Endothelial cell (in vitro differentiated cells): ENCODE measurements at regions not wholly inside any gene's neighbourhood (a gene's known extent, or its start where the extent isn't known, plus 50 kb on each side); places are given as distances from the start of the nearest gene placed in this dataset.
A peak's percentile ranks its signal among the peaks of the same experiment; 100 is the strongest.

Source experiments
- DNase-seq: peaks from one replicate; pipeline ENCODE4 v3.0.0; 2021; ENCODE audit warnings: low spot score
- H3K27ac Mint-ChIP-seq: one replicate; pipeline ENCODE4 v1.8.0; 2021; ENCODE audit warnings: mixed read lengths, inconsistent platforms; ENCODE audit not compliant: unreplicated experiment
- H3K27me3 Mint-ChIP-seq: one replicate; pipeline ENCODE4 v1.8.0; 2021; ENCODE audit warnings: mild to moderate bottlenecking, moderate library complexity, mixed read lengths, inconsistent platforms; ENCODE audit not compliant: unreplicated experiment
- H3K36me3 Mint-ChIP-seq: one replicate; pipeline ENCODE4 v1.8.0; 2021; ENCODE audit warnings: mild to moderate bottlenecking, low read depth, mixed read lengths, inconsistent platforms; ENCODE audit not compliant: unreplicated experiment
- H3K4me1 Mint-ChIP-seq: one replicate; pipeline ENCODE4 v1.8.0; 2021; ENCODE audit warnings: mild to moderate bottlenecking, mixed read lengths, inconsistent platforms; ENCODE audit not compliant: unreplicated experiment
- H3K4me3 Mint-ChIP-seq: one replicate; pipeline ENCODE4 v1.8.0; 2021; ENCODE audit warnings: mild to moderate bottlenecking, mixed read lengths, inconsistent platforms; ENCODE audit not compliant: unreplicated experiment
- H3K9me3 Mint-ChIP-seq: one replicate; pipeline ENCODE4 v1.8.0; 2021; ENCODE audit warnings: mixed read lengths, inconsistent platforms; ENCODE audit not compliant: unreplicated experiment
- TF ChIP-seq, protein P1 (sequence below): fragments of 200-600 bp; sonication (generic); IDR thresholded peaks from one replicate; pipeline ENCODE4 v1.5.0; 2021; ENCODE audit warnings: antibody characterized with exemption; ENCODE audit not compliant: unreplicated experiment

GRCh38 chr3:153003441-153003840 is 158.6 kb upstream of the RAP2B start:
- TF ChIP-seq, protein P1, sequence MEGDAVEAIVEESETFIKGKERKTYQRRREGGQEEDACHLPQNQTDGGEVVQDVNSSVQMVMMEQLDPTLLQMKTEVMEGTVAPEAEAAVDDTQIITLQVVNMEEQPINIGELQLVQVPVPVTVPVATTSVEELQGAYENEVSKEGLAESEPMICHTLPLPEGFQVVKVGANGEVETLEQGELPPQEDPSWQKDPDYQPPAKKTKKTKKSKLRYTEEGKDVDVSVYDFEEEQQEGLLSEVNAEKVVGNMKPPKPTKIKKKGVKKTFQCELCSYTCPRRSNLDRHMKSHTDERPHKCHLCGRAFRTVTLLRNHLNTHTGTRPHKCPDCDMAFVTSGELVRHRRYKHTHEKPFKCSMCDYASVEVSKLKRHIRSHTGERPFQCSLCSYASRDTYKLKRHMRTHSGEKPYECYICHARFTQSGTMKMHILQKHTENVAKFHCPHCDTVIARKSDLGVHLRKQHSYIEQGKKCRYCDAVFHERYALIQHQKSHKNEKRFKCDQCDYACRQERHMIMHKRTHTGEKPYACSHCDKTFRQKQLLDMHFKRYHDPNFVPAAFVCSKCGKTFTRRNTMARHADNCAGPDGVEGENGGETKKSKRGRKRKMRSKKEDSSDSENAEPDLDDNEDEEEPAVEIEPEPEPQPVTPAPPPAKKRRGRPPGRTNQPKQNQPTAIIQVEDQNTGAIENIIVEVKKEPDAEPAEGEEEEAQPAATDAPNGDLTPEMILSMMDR = no peak
- H3K27me3 Mint-ChIP-seq = peaks cover 1% of the 10 kb centered on the region
- H3K36me3 Mint-ChIP-seq = no peaks in the 10 kb centered on the region
- no peak for DNase-seq
- H3K4me3 Mint-ChIP-seq = no peak overlapping the region
- H3K27ac Mint-ChIP-seq = no peak overlapping the region
- H3K4me1 Mint-ChIP-seq = peaks cover 2% of the 10 kb centered on the region
- H3K9me3 Mint-ChIP-seq = no peaks in the 10 kb centered on the region

DNA sequence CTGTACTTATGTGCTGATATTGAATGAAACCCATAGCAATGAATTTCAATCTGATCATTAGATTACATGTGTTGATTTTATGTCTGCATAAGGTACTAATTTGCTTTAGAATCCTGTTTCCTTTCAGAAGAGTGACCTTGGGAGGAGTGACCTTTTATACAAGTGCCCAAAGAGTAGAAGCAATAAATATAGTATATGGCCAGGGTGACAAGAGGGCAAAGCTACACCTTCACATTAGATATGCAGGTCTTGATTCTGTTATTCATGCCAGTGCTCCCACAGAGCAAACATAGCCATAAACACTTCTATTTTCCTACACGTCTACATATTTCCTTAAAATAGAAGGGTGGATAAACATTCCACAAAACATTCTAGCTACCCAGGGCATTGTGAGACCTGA is 158.2 kb upstream of the RAP2B start:
- peaks cover 1% of the 10 kb centered on the region for H3K27me3 Mint-ChIP-seq
- no peak for DNase-seq
- H3K9me3 Mint-ChIP-seq = no peaks in the 10 kb centered on the region
- TF ChIP-seq, protein P1 = no peak
- peaks cover 5% of the 10 kb centered on the region for H3K4me1 Mint-ChIP-seq
- no peak overlapping the region for H3K27ac Mint-ChIP-seq
- H3K36me3 Mint-ChIP-seq = no peaks in the 10 kb centered on the region
- H3K4me3 Mint-ChIP-seq = no peak overlapping the region

GRCh38 chr3:153008226-153008625 is 153.8 kb upstream of the RAP2B start:
- H3K27ac Mint-ChIP-seq = no peak overlapping the region
- no peak overlapping the region for H3K4me3 Mint-ChIP-seq
- no peaks in the 10 kb centered on the region for H3K36me3 Mint-ChIP-seq
- DNase-seq = no peak
- TF ChIP-seq, protein P1 = no peak
- H3K4me1 Mint-ChIP-seq = peaks cover 5% of the 10 kb centered on the region
- no peaks in the 10 kb centered on the region for H3K9me3 Mint-ChIP-seq
- H3K27me3 Mint-ChIP-seq = peaks cover 1% of the 10 kb centered on the region

DNA sequence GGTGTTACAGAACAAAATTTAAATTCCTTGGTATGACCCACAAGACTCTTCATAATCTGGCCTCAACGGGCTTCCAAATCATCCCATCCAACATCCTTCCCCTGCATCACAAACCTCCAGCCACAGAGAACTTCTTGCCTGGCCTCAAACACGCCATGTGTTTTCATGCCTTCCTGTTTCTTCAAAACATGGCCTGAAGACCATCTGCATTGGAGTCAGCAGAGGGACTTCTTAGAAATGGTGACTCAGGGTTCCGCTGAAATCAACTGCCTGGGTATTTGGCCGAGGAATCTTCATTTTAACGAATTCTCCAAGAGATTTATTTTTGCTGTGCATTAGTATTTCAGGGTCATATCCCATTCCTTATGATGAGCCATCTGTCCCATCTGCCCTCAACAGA is 138.1 kb upstream of the RAP2B start:
- no peaks in the 10 kb centered on the region for H3K36me3 Mint-ChIP-seq
- H3K4me1 Mint-ChIP-seq = no peaks in the 10 kb centered on the region
- no peaks in the 10 kb centered on the region for H3K27me3 Mint-ChIP-seq
- TF ChIP-seq, protein P1 = no peak
- no peak for DNase-seq
- no peak overlapping the region for H3K4me3 Mint-ChIP-seq
- H3K9me3 Mint-ChIP-seq = no peaks in the 10 kb centered on the region
- no peak overlapping the region for H3K27ac Mint-ChIP-seq

DNA sequence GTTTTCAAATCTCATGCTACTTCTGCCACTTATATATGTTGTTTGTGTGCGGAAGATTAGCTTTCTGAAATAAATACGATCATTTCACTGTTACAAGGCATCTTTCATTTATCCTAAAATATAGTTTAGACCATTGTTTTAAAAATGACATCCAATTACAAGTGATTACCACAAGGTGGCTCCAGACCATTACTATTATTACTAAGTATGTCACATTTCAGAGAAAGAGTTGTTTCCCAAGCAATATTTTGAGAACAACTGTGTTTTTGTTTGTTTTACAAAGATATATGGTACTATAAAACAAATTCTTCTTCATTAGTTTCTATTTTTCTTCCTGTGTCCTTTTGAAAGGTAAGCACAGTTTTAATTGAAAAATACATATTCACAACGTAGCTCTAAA is 136.0 kb upstream of the RAP2B start:
- DNase-seq = no peak
- Mint-ChIP-seq H3K36me3 (no peaks in the 10 kb centered on the region), H3K27me3 (no peaks in the 10 kb centered on the region), H3K4me3 (no peak overlapping the region), H3K9me3 (no peaks in the 10 kb centered on the region), H3K27ac (no peak overlapping the region), H3K4me1 (no peaks in the 10 kb centered on the region)
- TF ChIP-seq, protein P1 = peak; percentile 88
